Body of pancreas (tissue), 4 donors: ENCODE measurements at regions not wholly inside any gene's neighbourhood (a gene's known extent, or its start where the extent isn't known, plus 50 kb on each side); places are given as distances from the start of the nearest gene placed in this dataset.

Experiments
- CTCF ChIP-seq, 7 experiments: fragments of 450-650 bp in 4 of 7; fragments of 200-600 bp in 3 of 7; sonication (generic) in 3 of 7; IDR thresholded peaks; one replicate each; pipeline ENCODE4 v1.5.1; 2016 to 2019; ENCODE audit warnings: antibody characterized with exemption in 7 of 7
- POLR2A ChIP-seq, 3 donors: fragments of 450-650 bp; IDR thresholded peaks; one replicate each; pipeline ENCODE4 v1.6.1; 2016; ENCODE audit warnings: antibody characterized with exemption in 3 of 3, mild to moderate bottlenecking in 2 of 3

GRCh38 chr5:81908771-81909170 lies 63.1 kb upstream of the ATG10 start:
- TF ChIP-seq CTCF (IDR thresholded peaks at IDR 0.05) (no peak), POLR2A (IDR thresholded peaks at IDR 0.05) (no peak)
